GM19239 (cell line): ENCODE measurements at regions not wholly inside any gene's neighbourhood (a gene's known extent, or its start where the extent isn't known, plus 50 kb on each side); places are given as distances from the start of the nearest gene placed in this dataset.

Experiments used
- DNase-seq: peaks from one replicate; pipeline ENCODE4 v3.0.0; 2011; ENCODE audit warnings: low spot score; ENCODE audit not compliant: insufficient read length
- FAIRE-seq: peaks from 2 replicates; lab custom pipeline; 2011; peaks lifted over from hg19 to GRCh38; lab: Jason Lieb, UNC

- no peak for DNase-seq
- no peak for FAIRE-seq
These were observed 794.6 kb upstream of the ZNF608 start for GRCh38 chr5:125541085-125541484.

- no peak for FAIRE-seq
These were observed 803.0 kb upstream of the ZNF608 start for GRCh38 chr5:125549322-125549911.

GRCh38 chr5:125550274-125550673 is 803.8 kb upstream of the ZNF608 start:
- FAIRE-seq = no peak
- DNase-seq = no peak

More at GRCh38 chr5:125549322-125549911, 803.0 kb upstream of the ZNF608 start:
- DNase-seq = no peak

GRCh38 chr5:125551246-125551645 is 804.8 kb upstream of the ZNF608 start:
- FAIRE-seq = no peak
- DNase-seq = no peak

GRCh38 chr5:125551797-125552196 is 805.4 kb upstream of the ZNF608 start:
- no peak for DNase-seq
- FAIRE-seq = no peak

- FAIRE-seq (no peak), DNase-seq (no peak)
These were observed 806.0 kb upstream of the ZNF608 start for GRCh38 chr5:125552486-125552885.

- FAIRE-seq (no peak), DNase-seq (no peak)
These were observed 807.9 kb upstream of the ZNF608 start for GRCh38 chr5:125554355-125554754.

GRCh38 chr5:125555591-125555990 is 809.2 kb upstream of the ZNF608 start:
- no peak for FAIRE-seq

GRCh38 chr5:125558016-125558415 is 811.6 kb upstream of the ZNF608 start:
- DNase-seq (no peak), FAIRE-seq (no peak)

More at GRCh38 chr5:125555591-125555990, 809.2 kb upstream of the ZNF608 start:
- DNase-seq = no peak

- no peak for FAIRE-seq
- DNase-seq = no peak
These were observed 812.0 kb upstream of the ZNF608 start for GRCh38 chr5:125558466-125558865.

GRCh38 chr5:125559296-125559695 is 812.9 kb upstream of the ZNF608 start:
- FAIRE-seq (no peak), DNase-seq (no peak)

GRCh38 chr5:125560476-125561225 is 814.2 kb upstream of the ZNF608 start:
- FAIRE-seq (no peak), DNase-seq (no peak)

GRCh38 chr5:125564317-125564975 is 818.0 kb upstream of the ZNF608 start:
- no peak for FAIRE-seq

GRCh38 chr5:125574491-125575044 is 828.1 kb upstream of the ZNF608 start:
- FAIRE-seq (no peak), DNase-seq (no peak)

More at GRCh38 chr5:125564317-125564975, 818.0 kb upstream of the ZNF608 start:
- DNase-seq = no peak

- no peak for FAIRE-seq
- DNase-seq = no peak
These were observed 828.9 kb upstream of the ZNF608 start for GRCh38 chr5:125575171-125575890.

GRCh38 chr5:125575891-125576505 is 829.6 kb upstream of the ZNF608 start:
- DNase-seq = no peak
- FAIRE-seq = no peak

GRCh38 chr5:125576822-125577221 is 830.4 kb upstream of the ZNF608 start:
- FAIRE-seq (no peak), DNase-seq (no peak)

- no peak for DNase-seq
- no peak for FAIRE-seq
These were observed 832.1 kb upstream of the ZNF608 start for GRCh38 chr5:125578551-125578950.

GRCh38 chr5:125579182-125579581 is 832.7 kb upstream of the ZNF608 start:
- DNase-seq = no peak
- FAIRE-seq = no peak

- no peak for FAIRE-seq
These were observed 834.9 kb upstream of the ZNF608 start for GRCh38 chr5:125581311-125581710.

More at GRCh38 chr5:125581311-125581710, 834.9 kb upstream of the ZNF608 start:
- no peak for DNase-seq
